Neural progenitor cell (in vitro differentiated cells): ENCODE measurements at regions not wholly inside any gene's neighbourhood (a gene's known extent, or its start where the extent isn't known, plus 50 kb on each side); places are given as distances from the start of the nearest gene placed in this dataset.

ENCODE experiments used
- DNase-seq: peaks from one replicate; pipeline ENCODE4 v3.0.0-alpha.2; 2016; ENCODE audit warnings: low spot score
- H2AFZ ChIP-seq: fragments of 200-600 bp; sonication (generic); replicated peaks from 2 replicates; pipeline ENCODE4 v1.6.1; 2016; ENCODE audit warnings: antibody characterized with exemption
- H3F3A ChIP-seq: fragments of 200-600 bp; sonication (generic); 2 replicates; pipeline ENCODE4 v1.6.1; 2016; ENCODE audit warnings: antibody characterized with exemption, low read depth
- H3K27ac ChIP-seq: fragments of 200-600 bp; sonication (generic); 2 replicates; pipeline ENCODE4 v1.5.1; 2016; ENCODE audit warnings: mild to moderate bottlenecking
- H3K27me3 ChIP-seq: fragments of 200-600 bp; sonication (generic); 2 replicates; pipeline ENCODE4 v1.6.1; 2016; ENCODE audit warnings: mild to moderate bottlenecking, moderate library complexity
- H3K36me3 ChIP-seq: fragments of 200-600 bp; sonication (generic); 2 replicates; pipeline ENCODE4 v1.5.1; 2016
- H3K4me1 ChIP-seq: fragments of 200-600 bp; sonication (generic); 2 replicates; pipeline ENCODE4 v1.6.1; 2016; ENCODE audit warnings: mixed run types
- H3K4me2 ChIP-seq: fragments of 200-600 bp; sonication (generic); 2 replicates; pipeline ENCODE4 v1.6.1; 2016
- H3K4me3 ChIP-seq: fragments of 200-600 bp; sonication (generic); 2 replicates; pipeline ENCODE4 v1.5.1; 2016
- H3K79me2 ChIP-seq: fragments of 200-600 bp; sonication (generic); 2 replicates; pipeline ENCODE4 v1.6.1; 2016; ENCODE audit warnings: low read depth
- H3K9ac ChIP-seq: fragments of 200-600 bp; sonication (generic); 2 replicates; pipeline ENCODE4 v1.6.1; 2016
- H3K9me3 ChIP-seq: fragments of 200-600 bp; sonication (generic); 2 replicates; pipeline ENCODE4 v1.5.1; 2016; ENCODE audit warnings: low read depth
- H4K20me1 ChIP-seq: fragments of 200-600 bp; sonication (generic); 2 replicates; pipeline ENCODE4 v1.6.1; 2016; ENCODE audit warnings: low read depth
- H3K27ac Mint-ChIP-seq: 3 replicates; pipeline ENCODE4 v1.8.0; 2021; ENCODE audit warnings: mixed read lengths
- H3K27me3 Mint-ChIP-seq: 2 replicates; pipeline ENCODE4 v1.8.0; 2022; ENCODE audit warnings: low read depth, mild to moderate bottlenecking, inconsistent platforms, moderate library complexity, mixed read lengths; ENCODE audit not compliant: insufficient read depth
- H3K36me3 Mint-ChIP-seq: 3 replicates; pipeline ENCODE4 v1.8.0; 2021; ENCODE audit warnings: mixed read lengths
- H3K4me1 Mint-ChIP-seq: 3 replicates; pipeline ENCODE4 v1.8.0; 2021; ENCODE audit warnings: mixed read lengths
- H3K4me3 Mint-ChIP-seq: 3 replicates; pipeline ENCODE4 v1.8.0; 2021; ENCODE audit warnings: mild to moderate bottlenecking, moderate library complexity, mixed read lengths
- H3K9me3 Mint-ChIP-seq: 3 replicates; pipeline ENCODE4 v1.8.0; 2020; ENCODE audit warnings: mixed read lengths
- EZH2 ChIP-seq: fragments of 200-600 bp; sonication (generic); IDR thresholded peaks from 2 replicates; pipeline ENCODE4 v1.6.1; 2017; ENCODE audit warnings: antibody characterized with exemption, mild to moderate bottlenecking, moderate library complexity
- EZH2phosphoT487 ChIP-seq: fragments of 200-600 bp; sonication (generic); IDR thresholded peaks from 2 replicates; pipeline ENCODE4 v1.6.1; 2017; ENCODE audit warnings: antibody characterized with exemption
- TF ChIP-seq, protein P1 (sequence below): fragments of 200-600 bp; sonication (generic); IDR thresholded peaks from 2 replicates; pipeline ENCODE4 v1.5.1; 2017; ENCODE audit warnings: antibody characterized with exemption, mild to moderate bottlenecking

DNA sequence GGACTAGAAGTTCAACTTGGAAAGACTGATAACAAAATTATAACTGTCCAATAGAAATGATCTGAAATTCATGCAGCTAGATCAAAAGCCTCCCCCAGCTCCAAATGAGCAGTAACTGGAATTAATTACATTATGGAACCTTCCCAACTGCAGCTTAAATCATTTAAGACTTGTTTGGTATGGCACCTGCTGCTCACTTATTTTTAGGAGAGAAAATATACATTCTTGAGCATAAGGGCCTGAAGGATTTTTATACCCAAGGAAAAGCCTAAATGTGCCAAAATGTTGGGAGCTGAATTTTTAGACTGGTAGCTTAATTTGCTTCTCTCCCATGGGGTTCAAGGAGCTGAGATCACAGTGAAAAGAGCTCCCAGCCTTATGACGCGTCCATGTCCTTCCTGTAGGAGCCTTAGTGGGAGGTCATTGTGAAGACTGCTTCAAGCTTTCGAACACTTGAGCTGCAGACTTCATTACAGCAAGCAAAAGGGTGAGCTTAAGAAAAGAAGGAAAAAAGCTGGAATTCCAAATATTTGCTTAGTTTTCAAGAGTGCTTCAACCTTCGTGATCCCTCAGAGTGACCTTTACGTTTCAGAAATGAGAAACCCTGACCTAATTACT, 276.0 kb downstream of the DMAC1 start:
- no peaks in the 10 kb centered on the region for H3K4me1 Mint-ChIP-seq
- Histone ChIP-seq H3K9me3 (no peaks in the 10 kb centered on the region), H3K4me2 (no peak overlapping the region), H4K20me1 (no peaks in the 10 kb centered on the region), H3K36me3 (no peaks in the 10 kb centered on the region), H3F3A (no peaks in the 10 kb centered on the region), H3K79me2 (no peaks in the 10 kb centered on the region), H2AFZ (no peak overlapping the region), H3K4me1 (peaks cover 12% of the 10 kb centered on the region), H3K27ac (no peak overlapping the region), H3K27me3 (no peaks in the 10 kb centered on the region), H3K4me3 (no peak overlapping the region), H3K9ac (no peak overlapping the region)
- TF ChIP-seq EZH2phosphoT487, result no peak
- no peak for TF ChIP-seq EZH2
- TF ChIP-seq, protein P1, sequence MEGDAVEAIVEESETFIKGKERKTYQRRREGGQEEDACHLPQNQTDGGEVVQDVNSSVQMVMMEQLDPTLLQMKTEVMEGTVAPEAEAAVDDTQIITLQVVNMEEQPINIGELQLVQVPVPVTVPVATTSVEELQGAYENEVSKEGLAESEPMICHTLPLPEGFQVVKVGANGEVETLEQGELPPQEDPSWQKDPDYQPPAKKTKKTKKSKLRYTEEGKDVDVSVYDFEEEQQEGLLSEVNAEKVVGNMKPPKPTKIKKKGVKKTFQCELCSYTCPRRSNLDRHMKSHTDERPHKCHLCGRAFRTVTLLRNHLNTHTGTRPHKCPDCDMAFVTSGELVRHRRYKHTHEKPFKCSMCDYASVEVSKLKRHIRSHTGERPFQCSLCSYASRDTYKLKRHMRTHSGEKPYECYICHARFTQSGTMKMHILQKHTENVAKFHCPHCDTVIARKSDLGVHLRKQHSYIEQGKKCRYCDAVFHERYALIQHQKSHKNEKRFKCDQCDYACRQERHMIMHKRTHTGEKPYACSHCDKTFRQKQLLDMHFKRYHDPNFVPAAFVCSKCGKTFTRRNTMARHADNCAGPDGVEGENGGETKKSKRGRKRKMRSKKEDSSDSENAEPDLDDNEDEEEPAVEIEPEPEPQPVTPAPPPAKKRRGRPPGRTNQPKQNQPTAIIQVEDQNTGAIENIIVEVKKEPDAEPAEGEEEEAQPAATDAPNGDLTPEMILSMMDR, result no peak
- H3K36me3 Mint-ChIP-seq, result no peaks in the 10 kb centered on the region
- H3K27ac Mint-ChIP-seq, result no peak overlapping the region
- DNase-seq, result peak; percentile 41
- H3K9me3 Mint-ChIP-seq, result no peaks in the 10 kb centered on the region
- no peaks in the 10 kb centered on the region for H3K27me3 Mint-ChIP-seq
- no peak overlapping the region for H3K4me3 Mint-ChIP-seq

DNA sequence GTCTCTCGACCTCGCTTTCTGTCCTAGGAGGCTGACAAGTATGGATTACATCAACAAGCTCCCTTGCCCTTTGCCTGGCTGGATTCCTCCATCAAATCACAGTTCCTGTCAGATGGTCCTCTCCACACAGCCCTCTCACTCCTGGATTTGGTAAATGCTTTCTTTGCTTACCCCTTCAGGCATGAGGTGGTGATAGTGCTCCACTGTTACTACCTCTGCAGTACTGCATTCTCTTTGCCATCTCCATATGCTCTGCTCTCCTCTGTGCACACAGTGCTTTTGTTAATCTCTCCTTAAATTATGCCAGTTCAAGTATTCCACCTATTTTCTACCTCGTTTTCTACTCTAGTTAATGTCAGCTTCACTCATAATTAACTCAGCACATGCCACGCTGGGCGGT, 279.2 kb downstream of the DMAC1 start:
- DNase-seq, result no peak
- H3F3A ChIP-seq, result no peaks in the 10 kb centered on the region
- Mint-ChIP-seq H3K36me3 (no peaks in the 10 kb centered on the region), H3K4me3 (no peak overlapping the region), H3K9me3 (no peaks in the 10 kb centered on the region), H3K27ac (no peak overlapping the region), H3K27me3 (no peaks in the 10 kb centered on the region), H3K4me1 (no peaks in the 10 kb centered on the region)
- no peaks in the 10 kb centered on the region for H3K27me3 ChIP-seq
- H3K27ac ChIP-seq, result no peak overlapping the region
- H3K4me1 ChIP-seq, result peaks cover 12% of the 10 kb centered on the region
- H4K20me1 ChIP-seq, result no peaks in the 10 kb centered on the region
- no peak overlapping the region for H3K4me3 ChIP-seq
- no peaks in the 10 kb centered on the region for H3K79me2 ChIP-seq
- H3K4me2 ChIP-seq, result no peak overlapping the region
- TF ChIP-seq, protein P1, result no peak
- TF ChIP-seq EZH2phosphoT487 (no peak), EZH2 (no peak)
- no peaks in the 10 kb centered on the region for H3K36me3 ChIP-seq
- no peaks in the 10 kb centered on the region for H3K9me3 ChIP-seq
- no peak overlapping the region for H2AFZ ChIP-seq
- H3K9ac ChIP-seq, result no peak overlapping the region

DNA sequence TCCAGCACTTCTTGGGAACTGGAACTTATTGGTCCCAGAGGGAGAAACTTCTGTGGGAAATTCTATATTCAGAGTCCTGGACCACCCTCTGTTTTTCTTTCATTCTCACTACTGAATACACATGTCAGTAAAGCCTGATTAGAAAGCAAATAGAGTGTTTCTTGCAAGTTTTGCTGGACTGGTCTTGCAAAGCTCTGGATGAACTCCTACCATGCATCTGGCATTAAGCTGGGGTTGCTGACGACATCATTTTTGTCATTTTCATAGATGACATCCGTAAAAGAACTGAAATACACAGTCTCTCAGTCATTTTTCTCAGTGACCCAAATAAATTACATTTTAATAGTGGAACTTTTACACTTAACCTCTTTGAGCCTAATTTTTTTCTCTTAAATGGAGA, 283.2 kb downstream of the DMAC1 start:
- H3K4me2 ChIP-seq, result no peak overlapping the region
- Mint-ChIP-seq H3K4me1 (no peaks in the 10 kb centered on the region), H3K9me3 (no peaks in the 10 kb centered on the region), H3K4me3 (no peak overlapping the region), H3K36me3 (no peaks in the 10 kb centered on the region), H3K27ac (no peak overlapping the region), H3K27me3 (no peaks in the 10 kb centered on the region)
- H3K4me3 ChIP-seq, result no peak overlapping the region
- no peak overlapping the region for H2AFZ ChIP-seq
- H3K9ac ChIP-seq, result no peak overlapping the region
- H3K79me2 ChIP-seq, result no peaks in the 10 kb centered on the region
- no peaks in the 10 kb centered on the region for H3K27me3 ChIP-seq
- H3K27ac ChIP-seq, result no peak overlapping the region
- no peak for TF ChIP-seq EZH2phosphoT487
- TF ChIP-seq, protein P1, result no peak
- no peak for TF ChIP-seq EZH2
- no peaks in the 10 kb centered on the region for H3F3A ChIP-seq
- no peaks in the 10 kb centered on the region for H4K20me1 ChIP-seq
- no peaks in the 10 kb centered on the region for H3K4me1 ChIP-seq
- H3K9me3 ChIP-seq, result no peaks in the 10 kb centered on the region
- no peak for DNase-seq
- no peaks in the 10 kb centered on the region for H3K36me3 ChIP-seq
